Right kidney (tissue), 1 donor: ENCODE measurements at regions not wholly inside any gene's neighbourhood (a gene's known extent, or its start where the extent isn't known, plus 50 kb on each side); places are given as distances from the start of the nearest gene placed in this dataset.
A peak's percentile ranks its signal among the peaks of the same experiment; 100 is the strongest.
"Not testable (repeated sequence)": the region's sequence is repeated elsewhere in the genome, so short reads cannot be mapped to it uniquely, and the experiment has no call there.

Source experiments
- DNase-seq: peaks from one replicate; pipeline ENCODE4 v3.0.0-alpha.2; 2016

GRCh38 chr9:97248252-97248651 lies 59.2 kb upstream of the CCDC180 start:
- not testable (repeated sequence) for DNase-seq

GRCh38 chr9:97243606-97244005 lies 63.9 kb upstream of the CCDC180 start:
- no peak for DNase-seq

- DNase-seq, result not testable (repeated sequence)
Measured at GRCh38 chr9:97241430-97241829, 66.0 kb upstream of the CCDC180 start.

GRCh38 chr9:97237951-97238889 lies 69.2 kb upstream of the CCDC180 start:
- peak; percentile 88 for DNase-seq

GRCh38 chr9:97237311-97237786 lies 70.1 kb upstream of the CCDC180 start:
- peak; percentile 45 for DNase-seq

GRCh38 chr9:97233009-97233400 lies 74.5 kb upstream of the CCDC180 start:
- not testable (repeated sequence) for DNase-seq

- DNase-seq, result not testable (repeated sequence)
Measured at GRCh38 chr9:97232060-97233008, 75.1 kb upstream of the CCDC180 start.

GRCh38 chr9:97222393-97222792 lies 85.1 kb upstream of the CCDC180 start:
- DNase-seq, result peak; percentile 58

GRCh38 chr9:97221478-97222355 lies 85.7 kb upstream of the CCDC180 start:
- DNase-seq, result peak; percentile 92

- peak; percentile 44 for DNase-seq
Measured at GRCh38 chr9:97220894-97221477, 86.5 kb upstream of the CCDC180 start.

- DNase-seq, result not testable (repeated sequence)
Measured at GRCh38 chr9:97220396-97220795, 87.1 kb upstream of the CCDC180 start.

- DNase-seq, result not testable (repeated sequence)
Measured at GRCh38 chr9:97219443-97220140, 87.9 kb upstream of the CCDC180 start.

- DNase-seq, result not testable (repeated sequence)
Measured at GRCh38 chr9:97215127-97215526, 92.3 kb upstream of the CCDC180 start.

GRCh38 chr9:97214556-97214955 lies 92.9 kb upstream of the CCDC180 start:
- not testable (repeated sequence) for DNase-seq

GRCh38 chr9:97199683-97200082 lies 107.8 kb upstream of the CCDC180 start:
- DNase-seq, result not testable (repeated sequence)

- not testable (repeated sequence) for DNase-seq
Measured at GRCh38 chr9:97193767-97194166, 113.7 kb upstream of the CCDC180 start.

GRCh38 chr9:97188545-97188944 lies 118.9 kb upstream of the CCDC180 start:
- DNase-seq, result no peak

GRCh38 chr9:97187706-97188105 lies 119.8 kb upstream of the CCDC180 start:
- not testable (repeated sequence) for DNase-seq

- DNase-seq, result no peak
Measured at GRCh38 chr9:97186493-97186892, 121.0 kb upstream of the CCDC180 start.

GRCh38 chr9:97182532-97182931 lies 124.9 kb upstream of the CCDC180 start:
- DNase-seq, result not testable (repeated sequence)
